Retinal pigment epithelial cell (primary cell): ENCODE measurements at regions not wholly inside any gene's neighbourhood (a gene's known extent, or its start where the extent isn't known, plus 50 kb on each side); places are given as distances from the start of the nearest gene placed in this dataset.

ENCODE experiments used
- DNase-seq: peaks from one replicate; pipeline ENCODE4 v3.0.0-alpha.2; 2010; ENCODE audit warnings: low read depth
- H3K4me3 ChIP-seq: 2 replicates; pipeline ENCODE4 v1.5.1; 2011; ENCODE audit warnings: mild to moderate bottlenecking, low read length, control low read depth, moderate library complexity
- CTCF ChIP-seq: conservative IDR thresholded peaks from 2 replicates; pipeline ENCODE4 v1.5.1; 2011; ENCODE audit warnings: low read depth, low read length, control low read depth, inconsistent platforms

- DNase-seq: no peak
- TF ChIP-seq CTCF: no peak
- no peak overlapping the region for H3K4me3 ChIP-seq
These were observed 249.8 kb upstream of the PLD5 start for GRCh38 chr1:242774256-242774655.

GRCh38 chr1:242770366-242770765 lies 245.9 kb upstream of the PLD5 start:
- H3K4me3 ChIP-seq: no peak overlapping the region
- no peak for TF ChIP-seq CTCF
- DNase-seq: no peak

GRCh38 chr1:242764161-242764560 lies 239.7 kb upstream of the PLD5 start:
- H3K4me3 ChIP-seq: no peak overlapping the region
- TF ChIP-seq CTCF: no peak
- DNase-seq: no peak

GRCh38 chr1:242761556-242761955 lies 237.1 kb upstream of the PLD5 start:
- no peak overlapping the region for H3K4me3 ChIP-seq
- TF ChIP-seq CTCF: no peak
- DNase-seq: no peak

GRCh38 chr1:242754926-242755325 lies 230.4 kb upstream of the PLD5 start:
- DNase-seq: no peak
- no peak for TF ChIP-seq CTCF
- no peak overlapping the region for H3K4me3 ChIP-seq

GRCh38 chr1:242754125-242754524 lies 229.6 kb upstream of the PLD5 start:
- no peak overlapping the region for H3K4me3 ChIP-seq
- TF ChIP-seq CTCF: no peak
- no peak for DNase-seq

GRCh38 chr1:242747233-242747632 lies 222.7 kb upstream of the PLD5 start:
- TF ChIP-seq CTCF: no peak
- no peak for DNase-seq
- H3K4me3 ChIP-seq: no peak overlapping the region
